IMR-90 (cell line): ENCODE measurements at regions not wholly inside any gene's neighbourhood (a gene's known extent, or its start where the extent isn't known, plus 50 kb on each side); places are given as distances from the start of the nearest gene placed in this dataset.

ENCODE experiments used
- ATAC-seq: fragments of 200-7000 bp; cut with Tn5 transposase; 2 replicates; pipeline ENCODE4 v1.9.1; 2020; ENCODE audit warnings: low read depth, mild to moderate bottlenecking, moderate library complexity
- BruUV-seq: library from RNA; stranded (reverse); fragments of 400-500 nt; replicated peaks from 2 replicates; lab custom pipeline; 2021; lab: Mats Ljungman, UMichigan
- CTCF ChIA-PET: fragments of 300-600 bp; formaldehyde crosslinking; extraction: SDS; loops from one replicate; lab custom pipeline; 2021; ENCODE audit warnings: antibody characterized with exemption; lab: Yijun Ruan, JAX
- POLR2A ChIA-PET: fragments of 300-600 bp; sonication (Branson Sonifier 250); formaldehyde crosslinking; loops from one replicate; lab custom pipeline; 2022; ENCODE audit warnings: antibody characterized with exemption; ENCODE audit not compliant: unreplicated experiment; lab: Charles Lee
- DNase-seq: peaks from one replicate; pipeline ENCODE4 v3.0.0; 2013
- H2AFZ ChIP-seq: replicated peaks from 2 replicates; pipeline ENCODE3; 2013; ENCODE audit warnings: low read length, mild to moderate bottlenecking; ENCODE audit not compliant: poor library complexity
- H2AK5ac ChIP-seq: 2 replicates; pipeline ENCODE4 v1.6.1; 2013; ENCODE audit warnings: low read depth, low read length, inconsistent platforms
- H2AK9ac ChIP-seq: replicated peaks from 2 replicates; pipeline ENCODE3; 2013; ENCODE audit warnings: mild to moderate bottlenecking, low read depth, low read length, moderate library complexity; ENCODE audit not compliant: poor library complexity
- H2BK120ac ChIP-seq: 2 replicates; pipeline ENCODE4 v1.6.1; 2013; ENCODE audit warnings: low read depth, low read length, inconsistent platforms
- H2BK15ac ChIP-seq: 3 replicates; pipeline ENCODE4 v1.6.1; 2013; ENCODE audit warnings: low read depth, low read length, inconsistent platforms
- H2BK20ac ChIP-seq: 2 replicates; pipeline ENCODE4 v1.6.1; 2013; ENCODE audit warnings: low read depth, mild to moderate bottlenecking, inconsistent platforms, low read length, moderate library complexity
- H2BK5ac ChIP-seq: 2 replicates; pipeline ENCODE4 v1.6.1; 2013; ENCODE audit warnings: mild to moderate bottlenecking, low read depth, low read length, inconsistent platforms; ENCODE audit not compliant: poor library complexity, severe bottlenecking
- H3K14ac ChIP-seq: replicated peaks from 2 replicates; pipeline ENCODE4 v1.6.1; 2013; ENCODE audit warnings: low read depth, low read length, inconsistent platforms
- H3K18ac ChIP-seq: 2 replicates; pipeline ENCODE4 v1.6.1; 2013; ENCODE audit warnings: low read depth, low read length, control low read depth
- H3K23ac ChIP-seq: 2 replicates; pipeline ENCODE4 v1.6.1; 2013; ENCODE audit warnings: low read depth, low read length, inconsistent platforms
- H3K27ac ChIP-seq: 2 replicates; pipeline ENCODE4 v1.5.1; 2013; ENCODE audit warnings: mild to moderate bottlenecking, control low read depth, low read length; ENCODE audit not compliant: insufficient read depth
- H3K27me3 ChIP-seq: 2 replicates; pipeline ENCODE4 v1.6.1; 2013; ENCODE audit warnings: low read length; ENCODE audit not compliant: control insufficient read depth, insufficient read depth
- H3K36me3 ChIP-seq: 2 replicates; pipeline ENCODE4 v1.6.1; 2013; ENCODE audit warnings: low read length, mixed read lengths; ENCODE audit not compliant: control insufficient read depth, insufficient read depth
- H3K4ac ChIP-seq: 2 replicates; pipeline ENCODE4 v1.6.1; 2013; ENCODE audit warnings: low read depth, low read length, inconsistent platforms
- H3K4me1 ChIP-seq: 2 replicates; pipeline ENCODE4 v1.6.1; 2013; ENCODE audit warnings: low read length, mixed read lengths; ENCODE audit not compliant: control insufficient read depth, insufficient read depth
- H3K4me2 ChIP-seq: 2 replicates; pipeline ENCODE4 v1.6.1; 2013; ENCODE audit warnings: low read depth, mild to moderate bottlenecking, control low read depth, low read length, moderate library complexity
- H3K4me3 ChIP-seq: 2 replicates; pipeline ENCODE4 v1.5.1; 2013; ENCODE audit warnings: low read depth, mild to moderate bottlenecking, control low read depth, low read length, moderate library complexity; ENCODE audit not compliant: insufficient read depth
- H3K56ac ChIP-seq: 2 replicates; pipeline ENCODE4 v1.6.1; 2013; ENCODE audit warnings: low read length, inconsistent platforms; ENCODE audit not compliant: insufficient read depth; ENCODE audit errors: extremely low read depth
- H3K79me1 ChIP-seq, 2 experiments: 2 replicates each; pipeline ENCODE4 v1.6.1; 2013; ENCODE audit warnings: low read length in 2 of 2, inconsistent platforms in 1 of 2, low read depth in 1 of 2
- H3K9ac ChIP-seq: 2 replicates; pipeline ENCODE4 v1.6.1; 2013; ENCODE audit warnings: low read depth, low read length, control low read depth
- H3K9me1 ChIP-seq: 2 replicates; pipeline ENCODE4 v1.6.1; 2013; ENCODE audit warnings: low read length, inconsistent platforms; ENCODE audit not compliant: insufficient read depth
- H3K9me3 ChIP-seq: 2 replicates; pipeline ENCODE4 v1.6.1; 2013; ENCODE audit warnings: low read length; ENCODE audit not compliant: control insufficient read depth, insufficient read depth
- H4K20me1 ChIP-seq: 2 replicates; pipeline ENCODE4 v1.6.1; 2013; ENCODE audit warnings: low read length, inconsistent platforms; ENCODE audit not compliant: insufficient read depth
- H4K5ac ChIP-seq: 2 replicates; pipeline ENCODE4 v1.6.1; 2013; ENCODE audit warnings: mild to moderate bottlenecking, low read depth, low read length, control low read depth
- H4K8ac ChIP-seq, 2 experiments: 2 replicates each; pipeline ENCODE4 v1.6.1; 2013; ENCODE audit warnings: low read depth in 2 of 2, low read length in 2 of 2, control low read depth in 1 of 2, inconsistent platforms in 1 of 2
- H4K91ac ChIP-seq: 2 replicates; pipeline ENCODE4 v1.6.1; 2013; ENCODE audit warnings: low read depth, low read length, inconsistent platforms; ENCODE audit not compliant: insufficient read depth
- BHLHE40 ChIP-seq: fragments of 150-350 bp; IDR thresholded peaks from 2 replicates; pipeline ENCODE4 v1.6.1; 2016; ENCODE audit warnings: mild to moderate bottlenecking, low read depth, low read length
- CEBPB ChIP-seq: IDR thresholded peaks from 2 replicates; pipeline ENCODE4 v1.6.1; 2012; ENCODE audit warnings: low read depth, low read length, improper control_type of control experiment
- ELK1 ChIP-seq: fragments of 150-350 bp; IDR thresholded peaks from 2 replicates; pipeline ENCODE4 v1.6.1; 2016; ENCODE audit warnings: low read depth, mild to moderate bottlenecking, low read length, moderate library complexity, borderline replicate concordance
- MAFK ChIP-seq: IDR thresholded peaks from 2 replicates; pipeline ENCODE4 v1.6.1; 2012; ENCODE audit warnings: low read depth, low read length, improper control_type of control experiment
- MAZ ChIP-seq: IDR thresholded peaks from 2 replicates; pipeline ENCODE4 v1.6.1; 2012; ENCODE audit warnings: low read depth, mild to moderate bottlenecking, low read length, improper control_type of control experiment, moderate library complexity, borderline replicate concordance
- POLR2A ChIP-seq: IDR thresholded peaks from 2 replicates; pipeline ENCODE4 v1.6.1; 2012; ENCODE audit warnings: mild to moderate bottlenecking, low read depth, low read length
- SMC3 ChIP-seq: fragments of 150-350 bp; IDR thresholded peaks from 2 replicates; pipeline ENCODE4 v1.6.1; 2016; ENCODE audit warnings: low read depth, mild to moderate bottlenecking, antibody characterized with exemption, low read length, moderate library complexity
- WGBS, 2 experiments: methylation state at CpG; one replicate each; pipeline versions ENCODE4 v1.1.5 to v1.1.7; 2013; ENCODE audit warnings: missing lambda C conversion rate in 2 of 2; ENCODE audit not compliant: insufficient read length in 1 of 2; ENCODE audit errors: extremely low coverage in 2 of 2; 5-methylcytosine and 5-hydroxymethylcytosine counted together
- dilution Hi-C: fragments of 300-500 bp; cut with HindIII; formaldehyde crosslinking; loops from one replicate; pipeline ENCODE4 v1.14.3; 2018; ENCODE audit warnings: low sequenced_read_pairs; ENCODE audit not compliant: unreplicated experiment
- in situ Hi-C: fragments of 300-500 bp; cut with MboI; formaldehyde crosslinking; loops from 3 replicates; pipeline ENCODE4 v1.14.3; 2019; ENCODE audit warnings: low sequenced_read_pairs, inconsistent platforms, mixed read lengths
- intact Hi-C: fragments of 100-400 bp; cut with micrococcal nuclease; formaldehyde crosslinking; loops from 2 replicates; pipeline ENCODE4 v1.10.0; 2022

- TF ChIP-seq POLR2A (no peak), MAZ (no peak), BHLHE40 (no peak), ELK1 (no peak), CEBPB (no peak), SMC3 (no peak), MAFK (no peak)
- Histone ChIP-seq H2BK120ac (no peak overlapping the region), H3K9me3 (no peaks in the 10 kb centered on the region), H3K27me3 (peaks cover 15% of the 10 kb centered on the region), H3K4me1 (no peaks in the 10 kb centered on the region), H4K5ac (no peak overlapping the region), H3K79me1 (no peaks in the 10 kb centered on the region), H3K14ac (no peak overlapping the region), H4K20me1 (no peaks in the 10 kb centered on the region), H3K4me2 (no peak overlapping the region), H3K4ac (no peak overlapping the region), H4K91ac (no peak overlapping the region), H3K9ac (no peak overlapping the region), H2BK15ac (no peak overlapping the region), H2AK5ac (no peak overlapping the region), H4K8ac (no peak overlapping the region), H2AK9ac (no peak overlapping the region), H3K9me1 (no peaks in the 10 kb centered on the region), H3K56ac (no peak overlapping the region), H3K27ac (no peak overlapping the region), H2BK5ac (no peak overlapping the region), H2AFZ (no peak overlapping the region), H3K23ac (no peak overlapping the region), H3K36me3 (no peaks in the 10 kb centered on the region), H2BK20ac (no peak overlapping the region), H3K18ac (no peak overlapping the region), H3K4me3 (no peak overlapping the region)
- ChIA-PET CTCF (no interaction called here), POLR2A (no interaction called here)
- no TSS peak for BruUV-seq
- intact Hi-C loops = no loop called here
- no CpG with 5 or more reads among the region's 3 CpGs for WGBS, 2 experiments
- no peak for DNase-seq
- dilution Hi-C loops = no loop called here
- in situ Hi-C loops = no loop called here
- ATAC-seq = no peak
Measured at GRCh38 chr7:27395626-27396025, 153.0 kb downstream of the EVX1 start.
